WTC11 (cell line): ENCODE measurements at regions not wholly inside any gene's neighbourhood (a gene's known extent, or its start where the extent isn't known, plus 50 kb on each side); places are given as distances from the start of the nearest gene placed in this dataset.

Experiments
- ATAC-seq: fragments of 200-7000 bp; cut with Tn5 transposase; 2 replicates; pipeline ENCODE4 v1.10.0; 2021; ENCODE audit warnings: mild to moderate bottlenecking, moderate library complexity
- CTCF ChIA-PET: fragments of 300-600 bp; sonication (Branson Sonifier 250); formaldehyde crosslinking; loops from one replicate; lab custom pipeline; 2021; ENCODE audit warnings: antibody characterized with exemption; lab: Charles Lee
- POLR2A ChIA-PET: fragments of 350-600 bp; sonication (Branson Sonifier 250); formaldehyde crosslinking; loops from one replicate; lab custom pipeline; 2021; ENCODE audit warnings: antibody characterized with exemption; lab: Charles Lee
- DNase-seq: peaks from one replicate; pipeline ENCODE4 v3.0.0; 2021; ENCODE audit warnings: low spot score
- H3K27ac Mint-ChIP-seq: 2 replicates; pipeline ENCODE4 v1.8.0; 2021; ENCODE audit warnings: mixed read lengths
- H3K27me3 Mint-ChIP-seq: 2 replicates; pipeline ENCODE4 v1.8.0; 2021; ENCODE audit warnings: low read depth, mild to moderate bottlenecking, moderate library complexity, mixed read lengths
- H3K36me3 Mint-ChIP-seq: 2 replicates; pipeline ENCODE4 v1.8.0; 2021; ENCODE audit warnings: mixed read lengths
- H3K4me1 Mint-ChIP-seq: 2 replicates; pipeline ENCODE4 v1.8.0; 2022; ENCODE audit warnings: mixed read lengths
- H3K4me3 Mint-ChIP-seq: 2 replicates; pipeline ENCODE4 v1.8.0; 2021; ENCODE audit warnings: mild to moderate bottlenecking, moderate library complexity, mixed read lengths
- H3K9me3 Mint-ChIP-seq: 2 replicates; pipeline ENCODE4 v1.8.0; 2021; ENCODE audit warnings: mixed read lengths
- AR ChIP-seq: fragments of 250-450 bp; sonication (Bioruptor Pico); IDR thresholded peaks from 2 replicates; pipeline ENCODE4 v1.9.0; 2021; ENCODE audit warnings: mild to moderate bottlenecking
- ATF2 ChIP-seq: sonication (generic); formaldehyde crosslinking; IDR thresholded peaks from 2 replicates; pipeline ENCODE4 v1.8.1; 2022; ENCODE audit warnings: low read depth, missing genetic modification reagents, borderline replicate concordance
- CDX4 ChIP-seq: fragments of 250-450 bp; sonication (Bioruptor Pico); IDR thresholded peaks from 2 replicates; pipeline ENCODE4 v1.9.0; 2021; ENCODE audit warnings: moderate library complexity, mild to moderate bottlenecking, inconsistent platforms, borderline replicate concordance
- CREM ChIP-seq: sonication (generic); formaldehyde crosslinking; IDR thresholded peaks from 2 replicates; pipeline ENCODE4 v1.8.1; 2022; ENCODE audit warnings: mild to moderate bottlenecking, missing genetic modification reagents, moderate library complexity
- E2F1 ChIP-seq: sonication (generic); formaldehyde crosslinking; IDR thresholded peaks from 2 replicates; pipeline ENCODE4 v1.8.0; 2022; ENCODE audit warnings: mild to moderate bottlenecking, missing genetic modification reagents
- ETV6 ChIP-seq: sonication (generic); formaldehyde crosslinking; IDR thresholded peaks from 2 replicates; pipeline ENCODE4 v1.8.1; 2022; ENCODE audit warnings: mild to moderate bottlenecking, missing genetic modification reagents
- FOXJ3 ChIP-seq: sonication (generic); formaldehyde crosslinking; IDR thresholded peaks from 2 replicates; pipeline ENCODE4 v1.9.0; 2021; ENCODE audit warnings: missing genetic modification reagents, mild to moderate bottlenecking, borderline replicate concordance
- GABPB1 ChIP-seq: sonication (generic); formaldehyde crosslinking; IDR thresholded peaks from 2 replicates; pipeline ENCODE4 v1.8.1; 2023; ENCODE audit warnings: mild to moderate bottlenecking, missing genetic modification reagents
- HMGXB4 ChIP-seq: sonication (generic); formaldehyde crosslinking; IDR thresholded peaks from 2 replicates; pipeline ENCODE4 v1.8.1; 2023; ENCODE audit warnings: mild to moderate bottlenecking, moderate library complexity, missing genetic modification reagents
- MAX ChIP-seq: sonication (generic); formaldehyde crosslinking; IDR thresholded peaks from 2 replicates; pipeline ENCODE4 v1.8.0; 2022; ENCODE audit warnings: mild to moderate bottlenecking, missing genetic modification reagents
- NFE2L1 ChIP-seq: sonication (generic); formaldehyde crosslinking; IDR thresholded peaks from 2 replicates; pipeline ENCODE4 v1.8.1; 2023; ENCODE audit warnings: missing genetic modification reagents
- NR3C1 ChIP-seq: sonication (generic); formaldehyde crosslinking; conservative IDR thresholded peaks from 2 replicates; pipeline ENCODE4 v1.8.1; 2023; ENCODE audit warnings: low read depth, mild to moderate bottlenecking, missing genetic modification reagents
- ZBTB21 ChIP-seq: sonication (generic); formaldehyde crosslinking; IDR thresholded peaks from 2 replicates; pipeline ENCODE4 v1.8.1; 2023; ENCODE audit warnings: mild to moderate bottlenecking, missing genetic modification reagents, borderline replicate concordance
- ZBTB43 ChIP-seq: sonication (generic); formaldehyde crosslinking; IDR thresholded peaks from 2 replicates; pipeline ENCODE4 v1.8.1; 2023; ENCODE audit warnings: mild to moderate bottlenecking, missing genetic modification reagents
- ZMAT4 ChIP-seq: fragments of 250-450 bp; sonication (Bioruptor Pico); IDR thresholded peaks from 2 replicates; pipeline ENCODE4 v1.9.0; 2021; ENCODE audit warnings: mild to moderate bottlenecking
- ZNF219 ChIP-seq: sonication (generic); formaldehyde crosslinking; IDR thresholded peaks from 2 replicates; pipeline ENCODE4 v1.8.0; 2023; ENCODE audit warnings: missing genetic modification reagents, mild to moderate bottlenecking, borderline replicate concordance

- CTCF ChIA-PET, result no interaction called here
- no peak for DNase-seq
- H3K4me1 Mint-ChIP-seq, result peaks cover 31% of the 10 kb centered on the region
- no peak for TF ChIP-seq ZBTB21 (CRISPR knock-in tag)
- TF ChIP-seq, all 79 proteins: peak for 0
- H3K27ac Mint-ChIP-seq, result no peak overlapping the region
- no peak overlapping the region for H3K4me3 Mint-ChIP-seq
- no peaks in the 10 kb centered on the region for H3K36me3 Mint-ChIP-seq
- ATAC-seq, result no peak
- POLR2A ChIA-PET, result no interaction called here
- H3K27me3 Mint-ChIP-seq, result no peaks in the 10 kb centered on the region
- H3K9me3 Mint-ChIP-seq, result no peaks in the 10 kb centered on the region
Measured at GRCh38 chr11:92504004-92504403, 279.4 kb downstream of the FAT3 start.

- peaks cover 36% of the 10 kb centered on the region for H3K4me1 Mint-ChIP-seq
- H3K27ac Mint-ChIP-seq, result no peak overlapping the region
- TF ChIP-seq MAX (CRISPR knock-in tag) (no peak), CDX4 (CRISPR knock-in tag) (no peak), NR3C1 (CRISPR knock-in tag) (no peak), FOXJ3 (CRISPR knock-in tag) (no peak), ATF2 (CRISPR knock-in tag) (no peak), ZMAT4 (CRISPR knock-in tag) (no peak), GABPB1 (no peak), HMGXB4 (CRISPR knock-in tag) (no peak), ZBTB43 (no peak), AR (CRISPR knock-in tag) (no peak)
- ATAC-seq, result no peak
- POLR2A ChIA-PET, result no interaction called here
- DNase-seq, result no peak
- no peaks in the 10 kb centered on the region for H3K9me3 Mint-ChIP-seq
- H3K4me3 Mint-ChIP-seq, result no peak overlapping the region
- CTCF ChIA-PET, result no interaction called here
- no peaks in the 10 kb centered on the region for H3K27me3 Mint-ChIP-seq
- no peaks in the 10 kb centered on the region for H3K36me3 Mint-ChIP-seq
Measured at GRCh38 chr11:92504534-92504933, 279.9 kb downstream of the FAT3 start.

- ATAC-seq, result no peak
- DNase-seq, result no peak
- Mint-ChIP-seq H3K4me3 (no peak overlapping the region), H3K27me3 (no peaks in the 10 kb centered on the region), H3K27ac (no peak overlapping the region), H3K36me3 (no peaks in the 10 kb centered on the region), H3K9me3 (no peaks in the 10 kb centered on the region), H3K4me1 (peaks cover 45% of the 10 kb centered on the region)
- ChIA-PET CTCF (no interaction called here), POLR2A (no interaction called here)
- TF ChIP-seq ATF2 (CRISPR knock-in tag) (no peak), CREM (CRISPR knock-in tag) (no peak), ZNF219 (CRISPR knock-in tag) (no peak), GABPB1 (no peak), ETV6 (CRISPR knock-in tag) (no peak), E2F1 (no peak), NFE2L1 (CRISPR knock-in tag) (no peak)
Measured at GRCh38 chr11:92505689-92506088, 281.1 kb downstream of the FAT3 start.
